Vagina (tissue), 2 donors: ENCODE measurements at regions not wholly inside any gene's neighbourhood (a gene's known extent, or its start where the extent isn't known, plus 50 kb on each side); places are given as distances from the start of the nearest gene placed in this dataset.

Source experiments
- POLR2A ChIP-seq, 2 donors: fragments of 450-650 bp; IDR thresholded peaks; one replicate each; pipeline ENCODE4 v1.6.1; 2017; ENCODE audit warnings: antibody characterized with exemption in 2 of 2, mild to moderate bottlenecking in 2 of 2, moderate library complexity in 2 of 2
- POLR2AphosphoS5 ChIP-seq, 2 donors: sonication (generic); formaldehyde crosslinking; IDR thresholded peaks; one replicate each; pipeline ENCODE4 v1.9.0; 2017; ENCODE audit warnings: antibody characterized with exemption in 2 of 2, mild to moderate bottlenecking in 2 of 2, low read depth in 1 of 2; ENCODE audit not compliant: insufficient read depth in 1 of 2
- TF ChIP-seq, protein P1 (sequence below), 3 experiments: fragments of 450-650 bp in 2 of 3; fragments of 200-600 bp in 1 of 3; sonication (generic) in 1 of 3; IDR thresholded peaks; one replicate each; pipeline ENCODE4 v1.5.1; 2017 to 2019; ENCODE audit warnings: antibody characterized with exemption in 3 of 3, mild to moderate bottlenecking in 2 of 3, moderate library complexity in 2 of 3

DNA sequence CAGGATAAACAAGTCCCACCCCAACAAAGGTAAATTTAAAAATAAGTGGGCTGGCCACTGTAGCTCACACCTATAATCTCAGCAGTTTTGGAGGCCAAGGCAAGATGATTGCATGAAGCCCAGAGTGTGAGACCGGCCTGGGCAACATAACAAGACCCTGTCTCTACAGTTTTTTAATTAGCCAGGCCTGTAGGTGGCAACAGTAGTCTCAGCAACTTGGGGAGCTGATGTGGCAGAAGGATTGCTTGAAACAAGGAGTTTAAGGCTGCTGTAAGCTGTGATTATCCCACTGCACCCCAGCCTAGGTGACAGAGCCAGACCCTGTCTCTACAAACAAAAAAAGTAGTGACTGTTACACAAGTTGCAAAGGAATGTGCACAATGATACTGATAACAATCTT is 74.6 kb upstream of the FAAH2 start:
- TF ChIP-seq, protein P1, sequence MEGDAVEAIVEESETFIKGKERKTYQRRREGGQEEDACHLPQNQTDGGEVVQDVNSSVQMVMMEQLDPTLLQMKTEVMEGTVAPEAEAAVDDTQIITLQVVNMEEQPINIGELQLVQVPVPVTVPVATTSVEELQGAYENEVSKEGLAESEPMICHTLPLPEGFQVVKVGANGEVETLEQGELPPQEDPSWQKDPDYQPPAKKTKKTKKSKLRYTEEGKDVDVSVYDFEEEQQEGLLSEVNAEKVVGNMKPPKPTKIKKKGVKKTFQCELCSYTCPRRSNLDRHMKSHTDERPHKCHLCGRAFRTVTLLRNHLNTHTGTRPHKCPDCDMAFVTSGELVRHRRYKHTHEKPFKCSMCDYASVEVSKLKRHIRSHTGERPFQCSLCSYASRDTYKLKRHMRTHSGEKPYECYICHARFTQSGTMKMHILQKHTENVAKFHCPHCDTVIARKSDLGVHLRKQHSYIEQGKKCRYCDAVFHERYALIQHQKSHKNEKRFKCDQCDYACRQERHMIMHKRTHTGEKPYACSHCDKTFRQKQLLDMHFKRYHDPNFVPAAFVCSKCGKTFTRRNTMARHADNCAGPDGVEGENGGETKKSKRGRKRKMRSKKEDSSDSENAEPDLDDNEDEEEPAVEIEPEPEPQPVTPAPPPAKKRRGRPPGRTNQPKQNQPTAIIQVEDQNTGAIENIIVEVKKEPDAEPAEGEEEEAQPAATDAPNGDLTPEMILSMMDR (IDR thresholded peaks at IDR 0.05), result no peak
- TF ChIP-seq POLR2A (IDR thresholded peaks at IDR 0.05) (no peak), POLR2AphosphoS5 (IDR thresholded peaks at IDR 0.05; ENCODE audit: insufficient read depth in 1 of 2, low read depth in 1 of 2) (no peak)
